Smooth muscle cell (in vitro differentiated cells): ENCODE measurements at regions not wholly inside any gene's neighbourhood (a gene's known extent, or its start where the extent isn't known, plus 50 kb on each side); places are given as distances from the start of the nearest gene placed in this dataset.

Source experiments
- DNase-seq: peaks from one replicate; lab custom pipeline; 2025; ENCODE audit not compliant: unreplicated experiment; lab: John Stamatoyannopoulos, UW
- H2AFZ ChIP-seq: fragments of 200-600 bp; sonication (generic); 2 replicates; pipeline ENCODE4 v1.6.0; 2016; ENCODE audit warnings: antibody characterized with exemption, low read depth, mild to moderate bottlenecking
- H3F3A ChIP-seq: fragments of 200-600 bp; sonication (generic); 2 replicates; pipeline ENCODE4 v1.6.0; 2017; ENCODE audit warnings: antibody characterized with exemption, low read depth
- H3K27ac ChIP-seq: fragments of 200-600 bp; sonication (generic); 2 replicates; pipeline ENCODE4 v1.5.1; 2016; ENCODE audit warnings: low read depth, mild to moderate bottlenecking
- H3K27me3 ChIP-seq: fragments of 200-600 bp; sonication (generic); 2 replicates; pipeline ENCODE4 v1.6.1; 2016; ENCODE audit warnings: low read depth, mild to moderate bottlenecking
- H3K36me3 ChIP-seq: fragments of 200-600 bp; sonication (generic); 2 replicates; pipeline ENCODE4 v1.5.1; 2016; ENCODE audit warnings: low read depth
- H3K4me1 ChIP-seq: fragments of 200-600 bp; sonication (generic); 2 replicates; pipeline ENCODE4 v1.5.1; 2016; ENCODE audit warnings: low read depth
- H3K4me2 ChIP-seq: fragments of 200-600 bp; sonication (generic); 2 replicates; pipeline ENCODE4 v1.6.0; 2016; ENCODE audit warnings: mild to moderate bottlenecking
- H3K4me3 ChIP-seq: fragments of 200-600 bp; sonication (generic); 2 replicates; pipeline ENCODE4 v1.5.1; 2016; ENCODE audit warnings: mild to moderate bottlenecking
- H3K79me2 ChIP-seq: fragments of 200-600 bp; sonication (generic); 2 replicates; pipeline ENCODE4 v1.6.0; 2016; ENCODE audit warnings: low read depth, mild to moderate bottlenecking
- H3K9ac ChIP-seq: fragments of 200-600 bp; sonication (generic); 2 replicates; pipeline ENCODE4 v1.6.0; 2016; ENCODE audit warnings: low read depth
- H3K9me3 ChIP-seq: fragments of 200-600 bp; sonication (generic); replicated peaks from 2 replicates; pipeline ENCODE4 v1.5.1; 2016; ENCODE audit warnings: low read depth
- H4K20me1 ChIP-seq: fragments of 200-600 bp; sonication (generic); 2 replicates; pipeline ENCODE4 v1.6.0; 2016; ENCODE audit warnings: low read depth
- WGBS: methylation state at CpG from one replicate; pipeline ENCODE4 v1.1.7; 2016; ENCODE audit warnings: low lambda C conversion rate; 5-methylcytosine and 5-hydroxymethylcytosine counted together
- TF ChIP-seq, protein P1 (sequence below): fragments of 200-600 bp; sonication (generic); IDR thresholded peaks from 2 replicates; pipeline ENCODE4 v1.5.1; 2017; ENCODE audit warnings: borderline replicate concordance, mild to moderate bottlenecking, antibody characterized with exemption; ENCODE audit not compliant: insufficient read depth, poor library complexity, severe bottlenecking

DNA sequence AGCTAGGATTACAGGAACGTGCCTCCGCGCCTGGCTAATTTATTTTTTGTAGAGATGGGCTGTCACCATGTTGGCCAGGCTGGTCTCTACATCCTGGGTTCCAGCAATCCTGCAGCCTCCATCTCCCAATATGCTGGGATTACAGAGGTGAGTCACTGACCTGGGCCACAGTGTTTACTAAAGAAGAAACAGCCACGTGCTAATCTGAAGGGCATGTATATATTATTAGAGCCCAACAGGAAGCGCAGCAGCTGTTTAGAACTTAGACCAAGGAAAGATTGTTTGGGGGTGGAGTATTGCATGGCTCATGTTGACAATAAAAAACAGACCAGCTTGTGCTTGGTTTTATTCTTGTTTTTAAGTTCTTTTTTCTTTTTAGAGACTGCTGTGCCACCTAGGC lies 60.2 kb downstream of the HAPSTR1 start:
- Histone ChIP-seq H3F3A (no peaks in the 10 kb centered on the region), H3K4me3 (no peak overlapping the region), H3K36me3 (no peaks in the 10 kb centered on the region), H3K79me2 (no peaks in the 10 kb centered on the region), H3K4me2 (no peak overlapping the region), H3K27me3 (no peaks in the 10 kb centered on the region), H3K9ac (no peak overlapping the region), H3K27ac (no peak overlapping the region), H2AFZ (no peak overlapping the region), H4K20me1 (no peaks in the 10 kb centered on the region), H3K4me1 (no peaks in the 10 kb centered on the region), H3K9me3 (no peaks in the 10 kb centered on the region)
- TF ChIP-seq, protein P1, sequence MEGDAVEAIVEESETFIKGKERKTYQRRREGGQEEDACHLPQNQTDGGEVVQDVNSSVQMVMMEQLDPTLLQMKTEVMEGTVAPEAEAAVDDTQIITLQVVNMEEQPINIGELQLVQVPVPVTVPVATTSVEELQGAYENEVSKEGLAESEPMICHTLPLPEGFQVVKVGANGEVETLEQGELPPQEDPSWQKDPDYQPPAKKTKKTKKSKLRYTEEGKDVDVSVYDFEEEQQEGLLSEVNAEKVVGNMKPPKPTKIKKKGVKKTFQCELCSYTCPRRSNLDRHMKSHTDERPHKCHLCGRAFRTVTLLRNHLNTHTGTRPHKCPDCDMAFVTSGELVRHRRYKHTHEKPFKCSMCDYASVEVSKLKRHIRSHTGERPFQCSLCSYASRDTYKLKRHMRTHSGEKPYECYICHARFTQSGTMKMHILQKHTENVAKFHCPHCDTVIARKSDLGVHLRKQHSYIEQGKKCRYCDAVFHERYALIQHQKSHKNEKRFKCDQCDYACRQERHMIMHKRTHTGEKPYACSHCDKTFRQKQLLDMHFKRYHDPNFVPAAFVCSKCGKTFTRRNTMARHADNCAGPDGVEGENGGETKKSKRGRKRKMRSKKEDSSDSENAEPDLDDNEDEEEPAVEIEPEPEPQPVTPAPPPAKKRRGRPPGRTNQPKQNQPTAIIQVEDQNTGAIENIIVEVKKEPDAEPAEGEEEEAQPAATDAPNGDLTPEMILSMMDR: no peak
- no peak for DNase-seq
- WGBS: 61% methylated on average over 5 of the region's 5 CpGs

- TF ChIP-seq, protein P1: no peak
- no peak overlapping the region for H3K9ac ChIP-seq
- no peak overlapping the region for H3K4me2 ChIP-seq
- H2AFZ ChIP-seq: no peak overlapping the region
- H3K4me3 ChIP-seq: no peak overlapping the region
- H3K27me3 ChIP-seq: peaks cover 5% of the 10 kb centered on the region
- WGBS: 94% methylated on average over 19 of the region's 19 CpGs
- H3K36me3 ChIP-seq: no peaks in the 10 kb centered on the region
- H3K4me1 ChIP-seq: no peaks in the 10 kb centered on the region
- H3F3A ChIP-seq: no peaks in the 10 kb centered on the region
- no peak overlapping the region for H3K27ac ChIP-seq
- H3K79me2 ChIP-seq: no peaks in the 10 kb centered on the region
- H4K20me1 ChIP-seq: no peaks in the 10 kb centered on the region
- no peak for DNase-seq
- no peaks in the 10 kb centered on the region for H3K9me3 ChIP-seq
Measured at GRCh38 chr16:9152649-9153501, 61.4 kb downstream of the HAPSTR1 start.

GRCh38 chr16:9153502-9153864 lies 62.0 kb downstream of the HAPSTR1 start:
- no peaks in the 10 kb centered on the region for H3K79me2 ChIP-seq
- no peak overlapping the region for H2AFZ ChIP-seq
- H3K4me1 ChIP-seq: no peaks in the 10 kb centered on the region
- H3K9ac ChIP-seq: no peak overlapping the region
- TF ChIP-seq, protein P1: no peak
- H3K4me2 ChIP-seq: no peak overlapping the region
- H3K9me3 ChIP-seq: no peaks in the 10 kb centered on the region
- no peaks in the 10 kb centered on the region for H3K36me3 ChIP-seq
- no peaks in the 10 kb centered on the region for H3F3A ChIP-seq
- no peak overlapping the region for H3K4me3 ChIP-seq
- WGBS: 70% methylated on average over 4 of the region's 4 CpGs
- no peak for DNase-seq
- H3K27ac ChIP-seq: no peak overlapping the region
- H4K20me1 ChIP-seq: no peaks in the 10 kb centered on the region
- peaks cover 5% of the 10 kb centered on the region for H3K27me3 ChIP-seq
